ENCODE measurements at regions not wholly inside any gene's neighbourhood (a gene's known extent, or its start where the extent isn't known, plus 50 kb on each side); places are given as distances from the start of the nearest gene placed in this dataset.

GRCh38 chr5:113891491-113891890 is 378.0 kb downstream of the YTHDC2 start:
- no peak for TF ChIP-seq CTCF (conservative IDR thresholded peaks at IDR 0.05; ENCODE audit: low read depth, low read length)
- no peak overlapping the region for H3K4me3 ChIP-seq (ENCODE audit: low read length)
- DNase-seq (ENCODE audit: low read depth): no peak

GRCh38 chr5:113896789-113897188 is 383.3 kb downstream of the YTHDC2 start:
- TF ChIP-seq CTCF (conservative IDR thresholded peaks at IDR 0.05; ENCODE audit: low read depth, low read length): no peak
- no peak overlapping the region for H3K4me3 ChIP-seq (ENCODE audit: low read length)
- no peak for DNase-seq (ENCODE audit: low read depth)

GRCh38 chr5:113897748-113898147 is 384.3 kb downstream of the YTHDC2 start:
- H3K4me3 ChIP-seq (ENCODE audit: low read length): no peak overlapping the region
- no peak for DNase-seq (ENCODE audit: low read depth)
- no peak for TF ChIP-seq CTCF (conservative IDR thresholded peaks at IDR 0.05; ENCODE audit: low read depth, low read length)

- no peak for TF ChIP-seq CTCF (conservative IDR thresholded peaks at IDR 0.05; ENCODE audit: low read depth, low read length)
- no peak overlapping the region for H3K4me3 ChIP-seq (ENCODE audit: low read length)
- DNase-seq (ENCODE audit: low read depth): no peak
These were observed 386.6 kb downstream of the YTHDC2 start for GRCh38 chr5:113900141-113900540.

GRCh38 chr5:113900816-113901215 is 387.3 kb downstream of the YTHDC2 start:
- TF ChIP-seq CTCF (conservative IDR thresholded peaks at IDR 0.05; ENCODE audit: low read depth, low read length): no peak
- H3K4me3 ChIP-seq (ENCODE audit: low read length): no peak overlapping the region
- DNase-seq (ENCODE audit: low read depth): no peak

GRCh38 chr5:113901718-113902117 is 388.2 kb downstream of the YTHDC2 start:
- no peak for DNase-seq (ENCODE audit: low read depth)
- no peak overlapping the region for H3K4me3 ChIP-seq (ENCODE audit: low read length)
- TF ChIP-seq CTCF (conservative IDR thresholded peaks at IDR 0.05; ENCODE audit: low read depth, low read length): no peak

- no peak overlapping the region for H3K4me3 ChIP-seq (ENCODE audit: low read length)
- TF ChIP-seq CTCF (conservative IDR thresholded peaks at IDR 0.05; ENCODE audit: low read depth, low read length): no peak
- DNase-seq (ENCODE audit: low read depth): no peak
These were observed 389.6 kb downstream of the YTHDC2 start for GRCh38 chr5:113902917-113903660.
